ENCODE measurements at regions not wholly inside any gene's neighbourhood (a gene's known extent, or its start where the extent isn't known, plus 50 kb on each side); places are given as distances from the start of the nearest gene placed in this dataset.

DNA sequence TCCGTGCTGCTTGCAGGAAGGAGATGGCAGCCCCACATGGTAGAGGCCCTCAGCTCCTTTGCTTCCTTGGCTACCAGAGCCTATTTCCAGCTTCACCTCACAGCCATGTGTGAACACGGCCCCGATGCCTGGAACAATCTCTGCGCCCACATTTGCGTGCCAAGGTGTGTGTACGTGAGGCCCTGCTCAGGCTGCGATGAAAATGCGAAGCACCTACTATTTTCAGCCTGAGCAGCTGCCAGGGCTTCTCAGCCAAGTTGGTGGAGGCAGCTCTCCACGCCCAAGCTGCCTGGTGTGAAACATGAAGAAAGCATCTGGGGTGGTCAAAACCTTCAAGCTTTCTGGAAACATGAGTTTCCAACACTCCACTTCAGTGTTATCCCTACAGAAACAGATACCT, 177.8 kb upstream of the EGLN3 start:
- no peak for DNase-seq (ENCODE audit: low read depth)

DNA sequence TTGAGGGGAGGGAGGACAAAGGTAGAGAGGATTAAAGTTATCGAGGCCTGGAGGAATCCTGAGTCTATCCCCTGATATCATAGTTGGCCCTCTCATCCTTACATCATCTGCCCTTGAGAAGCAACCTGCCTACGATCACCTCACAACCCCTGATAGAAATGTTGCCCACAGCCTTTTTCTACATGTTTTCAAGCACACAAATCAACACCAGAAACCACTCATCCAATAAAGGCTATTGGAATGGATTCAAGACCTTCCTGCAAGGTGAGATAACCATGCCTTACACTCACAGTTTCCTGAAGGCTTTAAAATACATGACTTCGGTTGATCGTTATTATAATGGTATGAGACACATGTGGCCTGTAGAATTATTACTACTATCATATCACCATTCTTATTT, 175.7 kb upstream of the EGLN3 start:
- no peak for DNase-seq (ENCODE audit: low read depth)

DNA sequence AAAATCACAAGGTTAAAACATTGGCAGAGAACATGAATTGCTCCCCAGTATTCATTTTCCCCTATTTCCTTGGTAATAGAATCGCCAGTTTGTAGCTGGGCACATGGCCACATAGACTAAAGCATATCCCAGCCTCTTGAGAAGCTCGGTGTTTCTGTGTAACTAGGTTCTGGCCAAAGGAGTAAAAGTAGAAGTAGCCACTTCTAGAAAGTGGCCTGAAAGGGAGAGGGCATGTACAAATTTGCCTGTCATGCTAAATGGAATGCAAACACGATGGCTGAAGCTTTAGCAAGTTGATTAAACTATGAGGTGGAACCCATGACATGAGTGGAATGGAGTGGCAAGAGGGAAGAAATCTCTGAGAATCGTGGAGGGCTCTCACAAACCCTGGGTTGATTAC, 173.7 kb upstream of the EGLN3 start:
- DNase-seq (ENCODE audit: low read depth) = no peak

DNA sequence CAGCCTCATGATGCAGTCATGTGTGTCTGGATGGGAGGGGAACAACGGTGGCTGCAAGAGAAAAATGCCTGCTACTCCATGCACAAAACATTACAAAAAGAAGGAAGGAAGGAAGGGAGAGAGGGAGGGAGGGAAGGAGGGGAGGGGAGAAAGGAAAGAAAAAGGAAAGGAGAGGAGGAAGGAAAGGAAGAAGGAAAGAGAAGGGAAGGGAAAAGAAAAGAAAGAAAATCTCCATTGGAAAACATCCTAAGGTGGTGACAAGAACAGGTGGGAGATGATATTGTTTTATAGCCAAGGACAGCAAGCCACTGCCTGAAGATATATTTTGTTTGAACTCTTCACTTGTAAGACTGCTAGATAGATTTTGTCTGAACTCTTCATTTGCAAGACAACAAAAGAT, 171.8 kb upstream of the EGLN3 start:
- no peak for DNase-seq (ENCODE audit: low read depth)

DNA sequence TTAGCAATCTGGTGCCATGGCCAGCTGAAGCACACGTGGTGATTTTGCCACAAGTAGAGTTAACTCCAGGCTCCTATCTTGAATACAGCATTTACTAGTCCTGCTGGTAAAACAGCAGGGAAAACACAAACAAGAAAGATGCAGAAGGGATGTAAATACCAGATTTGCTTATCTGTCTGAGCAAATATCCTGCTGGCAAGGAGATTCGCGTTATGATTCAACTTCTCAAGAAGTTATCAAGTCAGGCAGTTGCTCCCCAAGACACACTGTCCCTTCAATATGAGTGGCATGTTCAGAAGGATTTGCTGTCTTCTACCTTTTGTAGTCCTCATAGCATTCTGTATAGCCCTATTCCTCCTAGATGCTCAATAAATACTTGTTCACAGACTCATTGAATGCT, 171.2 kb upstream of the EGLN3 start:
- no peak for DNase-seq (ENCODE audit: low read depth)

DNA sequence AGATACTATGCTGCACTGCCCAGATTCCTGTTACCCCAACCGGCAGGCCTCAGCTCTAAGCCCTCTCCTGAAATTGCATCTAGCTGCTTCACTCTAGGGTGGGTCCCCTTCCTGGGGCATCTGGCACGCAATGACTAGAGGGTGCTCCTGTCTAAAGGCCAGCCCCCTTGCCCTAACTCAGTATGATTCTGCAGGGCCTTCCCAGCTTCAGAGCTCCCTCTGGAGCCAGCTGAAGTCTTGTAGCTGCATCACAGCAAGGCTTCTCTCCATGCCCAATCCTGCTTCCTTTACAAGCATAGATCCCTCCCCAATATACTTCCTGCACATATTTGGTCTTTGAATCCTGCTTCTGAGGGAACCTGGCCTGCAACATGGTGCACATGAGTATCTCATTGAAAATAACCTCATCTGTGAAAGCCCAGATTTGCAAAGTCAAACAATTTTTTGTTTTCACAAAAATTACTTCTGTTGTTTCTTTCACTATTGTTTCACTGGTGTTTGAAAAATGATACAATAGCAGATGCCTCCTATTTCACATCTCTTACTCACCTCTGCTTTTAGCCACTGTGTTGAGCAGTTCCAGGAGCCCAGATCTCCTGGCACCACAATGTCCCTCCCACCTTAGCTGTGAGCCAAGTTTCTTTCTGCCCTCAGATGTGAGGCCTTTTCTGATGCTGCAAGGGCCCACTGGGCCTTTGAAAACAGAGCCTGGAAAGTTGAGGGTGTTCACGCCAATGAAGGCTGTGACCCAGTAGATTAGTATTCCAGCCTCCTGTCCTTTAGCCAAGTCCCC, 169.5 kb upstream of the EGLN3 start:
- DNase-seq (ENCODE audit: low read depth) = no peak

DNA sequence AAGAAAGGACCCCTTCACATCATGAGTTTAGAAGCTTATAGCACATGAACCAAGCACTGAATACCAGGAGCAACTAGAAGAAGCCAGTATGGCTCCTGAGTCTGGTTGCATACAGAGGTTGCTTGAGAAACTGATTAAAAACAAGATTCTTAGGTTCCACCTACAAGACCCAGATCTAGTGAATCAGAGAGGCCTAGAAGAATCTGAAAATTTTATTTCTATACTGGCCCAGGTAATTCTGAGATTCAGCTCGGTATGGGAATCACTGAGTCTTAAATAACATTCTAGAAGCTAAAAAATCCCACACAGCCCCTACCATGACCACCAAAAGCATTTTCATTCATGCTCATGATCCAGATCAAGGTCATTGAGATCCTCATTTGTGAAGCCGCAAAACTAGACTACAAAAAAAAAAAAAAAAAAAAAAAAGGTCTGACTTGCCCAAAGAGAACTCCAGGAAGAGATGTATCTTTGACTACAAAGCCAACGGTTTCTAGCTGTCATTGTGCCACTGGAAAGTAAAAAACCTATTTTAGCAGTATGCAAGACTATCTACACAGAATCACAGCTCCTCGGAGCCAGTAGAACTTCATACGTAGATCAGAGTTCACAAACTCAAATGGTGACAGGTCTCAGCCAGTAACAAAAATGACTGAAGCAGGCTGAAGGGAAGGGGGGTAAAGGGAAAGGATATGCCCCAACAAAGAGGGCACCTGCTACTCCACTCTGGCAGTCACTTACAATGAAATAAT, 168.4 kb upstream of the EGLN3 start:
- DNase-seq (ENCODE audit: low read depth) = no peak

DNA sequence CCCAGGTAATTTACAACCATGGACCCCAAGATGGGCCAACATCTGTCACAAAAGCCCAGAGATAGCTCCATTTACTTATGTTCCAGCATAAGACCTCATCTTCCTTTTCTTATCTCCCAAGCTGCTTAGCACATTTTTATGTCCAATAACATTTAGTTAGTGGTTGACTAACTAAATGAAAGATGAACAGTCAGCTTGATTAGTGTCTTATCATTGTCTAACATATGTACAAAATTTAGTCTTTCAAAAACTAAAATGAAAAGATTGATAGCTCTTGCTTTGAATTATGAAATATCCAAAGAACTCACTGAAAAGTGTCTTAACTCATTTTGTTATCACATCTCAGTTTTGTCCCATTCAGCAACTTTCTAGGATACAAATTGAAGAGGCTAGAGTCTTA, 163.1 kb upstream of the EGLN3 start:
- DNase-seq (ENCODE audit: low read depth) = no peak

DNA sequence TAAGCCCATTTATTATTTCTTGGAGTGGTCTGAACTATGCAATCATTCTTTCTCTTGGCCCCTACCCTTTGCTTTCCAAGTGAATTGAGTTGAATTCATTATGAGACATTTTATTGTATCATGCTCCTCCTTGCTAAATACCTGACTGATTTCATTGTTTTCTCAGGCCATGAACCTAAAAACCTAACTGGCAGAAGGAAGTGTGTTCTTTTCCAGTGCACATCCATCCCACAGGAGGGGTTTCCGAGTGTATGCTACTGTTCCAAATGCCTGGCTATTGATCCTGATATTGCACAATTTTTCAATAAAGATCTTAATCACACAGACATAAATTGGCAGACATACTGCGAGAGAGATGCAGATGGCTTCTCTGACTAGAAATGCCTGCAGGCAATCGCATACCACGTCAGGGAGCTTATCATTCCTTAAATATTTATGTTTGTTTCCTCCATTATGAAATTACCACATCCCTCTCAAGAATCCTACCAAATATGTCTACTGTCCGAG, 162.2 kb upstream of the EGLN3 start:
- DNase-seq (ENCODE audit: low read depth) = no peak

DNA sequence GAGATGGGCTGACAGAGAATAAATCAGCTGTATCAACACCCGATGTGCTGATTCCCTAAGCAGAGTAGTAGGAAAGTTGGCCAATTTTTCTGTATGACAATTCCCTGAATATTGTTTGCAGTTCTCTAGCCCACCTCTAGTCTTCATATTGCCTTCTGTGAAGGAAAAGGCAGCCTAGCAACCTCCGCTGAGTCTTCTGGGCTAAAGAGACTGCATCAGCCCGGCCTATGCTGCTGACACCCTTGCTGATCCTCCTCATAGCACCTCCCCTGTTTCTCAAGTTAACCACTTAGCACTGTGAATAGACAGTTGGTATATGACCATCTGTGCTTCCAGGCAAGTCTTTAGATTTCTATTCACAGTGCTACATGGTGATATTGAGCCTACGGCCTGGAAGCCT, 161.1 kb upstream of the EGLN3 start:
- DNase-seq (ENCODE audit: low read depth) = no peak

DNA sequence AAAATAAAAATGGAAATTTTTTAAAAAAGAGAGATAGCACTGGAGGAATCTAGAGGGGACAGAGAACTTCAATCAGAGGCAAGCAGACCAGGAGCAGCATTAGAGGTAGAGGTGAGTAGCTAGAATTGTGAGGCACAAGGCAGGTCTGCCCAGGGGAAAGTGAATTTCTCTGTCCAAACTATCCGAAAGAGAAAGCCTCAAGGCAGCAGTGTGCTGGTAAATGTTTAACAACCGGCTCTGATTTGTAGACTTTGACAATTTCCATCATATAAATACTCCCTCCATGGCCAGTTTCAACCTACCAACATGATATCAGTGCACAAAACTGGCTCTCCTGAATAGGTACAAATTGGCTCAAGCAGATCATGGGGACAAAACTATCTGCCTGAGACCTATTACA, 160.6 kb upstream of the EGLN3 start:
- no peak for DNase-seq (ENCODE audit: low read depth)

DNA sequence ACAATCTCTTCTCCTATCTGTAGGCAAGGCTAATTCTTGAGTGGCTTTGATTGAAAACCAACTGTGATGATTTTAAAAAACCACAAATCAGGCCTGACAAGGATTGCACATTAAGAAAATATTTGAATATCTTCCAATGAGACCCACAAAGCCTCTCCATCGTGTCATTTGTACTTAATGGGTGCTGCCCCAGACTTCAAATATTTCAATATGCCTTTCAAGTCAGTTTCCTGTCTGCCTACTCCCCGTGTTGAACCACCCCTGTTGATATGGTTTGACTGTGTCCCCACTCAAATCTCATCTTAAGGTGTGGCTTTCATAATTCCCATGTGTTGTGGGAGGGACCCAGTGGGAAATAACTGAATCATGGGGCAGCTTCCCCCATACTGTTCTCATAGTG, 159.7 kb upstream of the EGLN3 start:
- no peak for DNase-seq (ENCODE audit: low read depth)

DNA sequence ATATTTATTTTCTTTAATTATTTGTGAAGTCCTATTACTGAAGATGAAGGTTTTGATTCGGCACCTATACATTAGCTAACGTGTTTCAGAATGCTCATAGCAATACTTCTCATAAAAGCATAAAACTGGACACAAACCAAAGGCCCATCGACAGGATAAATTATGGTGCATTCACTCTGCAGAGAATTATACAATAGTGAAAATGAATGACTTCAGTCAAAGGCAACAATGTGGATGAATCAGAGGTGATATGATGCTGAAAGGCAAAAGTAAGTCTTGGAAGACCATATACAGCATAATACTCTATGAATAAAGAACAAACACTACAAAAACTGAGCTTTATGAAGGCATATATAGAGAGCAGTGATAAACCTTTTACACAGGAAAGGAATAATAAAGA, 156.6 kb upstream of the EGLN3 start:
- no peak for DNase-seq (ENCODE audit: low read depth)

DNA sequence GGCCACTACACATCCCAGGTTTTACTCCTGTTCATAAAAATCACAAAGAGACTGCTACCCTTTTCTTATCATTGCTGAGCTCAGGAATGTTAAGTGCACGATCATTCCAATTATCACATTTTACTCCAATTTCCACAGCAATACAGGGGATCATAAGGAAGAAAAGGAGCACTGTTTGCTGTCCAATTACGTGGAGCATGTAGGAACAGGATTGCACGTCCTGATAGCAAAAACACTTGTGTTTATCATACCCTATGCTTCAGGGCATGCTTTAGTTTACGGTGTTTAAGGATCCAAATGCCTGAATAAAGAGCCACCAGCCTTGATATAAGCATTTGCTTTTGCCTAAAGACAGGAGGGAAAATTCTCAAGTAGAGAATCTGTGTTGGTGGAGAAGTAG, 155.4 kb upstream of the EGLN3 start:
- DNase-seq (ENCODE audit: low read depth) = no peak

DNA sequence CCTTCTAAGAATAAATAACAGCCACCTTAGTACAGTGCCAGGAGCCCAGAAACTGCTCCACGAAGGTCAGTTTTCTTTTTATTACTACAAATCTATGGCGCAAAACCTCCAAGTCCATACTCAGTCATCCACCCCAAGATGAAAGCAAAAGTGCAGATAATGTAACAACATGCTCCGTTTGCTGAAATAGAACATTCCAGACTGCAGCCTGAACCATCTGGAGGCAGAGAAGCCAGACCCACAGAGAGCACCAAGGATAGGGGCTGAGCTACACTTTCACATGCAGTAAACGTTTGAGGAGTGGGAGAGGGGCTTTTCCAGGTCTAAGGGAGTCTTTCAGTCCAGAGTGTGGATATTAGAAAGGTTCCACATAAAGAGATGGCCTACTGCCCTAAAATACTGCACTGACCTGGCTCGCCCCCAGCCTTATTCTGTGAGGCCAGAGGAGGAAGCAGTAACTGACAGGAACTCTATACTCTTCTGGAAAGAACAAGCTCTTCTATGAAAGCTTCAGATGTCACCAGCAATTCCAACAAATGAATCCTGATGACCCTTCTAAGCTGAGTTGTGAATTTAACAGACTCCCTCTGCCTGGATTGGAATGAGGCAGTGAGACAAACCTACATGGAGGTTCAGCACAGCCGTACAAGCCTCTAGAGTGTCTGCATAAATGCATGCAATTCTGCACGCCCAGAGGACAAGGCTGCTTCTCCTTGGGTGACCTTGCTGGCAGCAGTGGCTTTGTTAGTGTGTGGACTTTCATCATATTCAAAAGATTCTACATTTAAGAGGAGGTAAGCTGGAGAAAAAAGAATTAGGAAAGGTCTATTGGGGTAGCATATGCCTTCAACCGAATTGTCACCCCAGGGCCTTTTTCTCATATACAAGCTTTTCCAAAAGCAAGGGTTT, 153.9 kb upstream of the EGLN3 start:
- DNase-seq (ENCODE audit: low read depth) = no peak

DNA sequence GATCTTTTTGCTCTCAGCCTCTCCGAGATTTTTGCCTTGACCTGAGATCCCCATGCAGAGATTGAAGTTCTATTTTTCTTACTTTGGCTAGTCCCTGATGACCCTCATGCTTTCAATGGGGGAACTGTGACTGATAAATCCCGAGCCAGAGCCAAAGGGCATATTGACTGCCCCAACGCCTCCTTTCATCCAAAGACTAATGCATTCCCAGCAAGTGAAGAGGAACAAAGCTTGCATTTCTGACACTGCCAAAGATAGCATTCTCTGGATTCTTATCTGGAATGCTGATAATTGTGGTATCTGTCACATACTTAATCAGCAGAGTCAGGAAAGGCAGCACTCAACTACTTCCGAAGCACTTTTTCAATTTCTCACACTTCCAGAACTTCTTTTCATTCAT, 152.3 kb upstream of the EGLN3 start:
- no peak for DNase-seq (ENCODE audit: low read depth)

DNA sequence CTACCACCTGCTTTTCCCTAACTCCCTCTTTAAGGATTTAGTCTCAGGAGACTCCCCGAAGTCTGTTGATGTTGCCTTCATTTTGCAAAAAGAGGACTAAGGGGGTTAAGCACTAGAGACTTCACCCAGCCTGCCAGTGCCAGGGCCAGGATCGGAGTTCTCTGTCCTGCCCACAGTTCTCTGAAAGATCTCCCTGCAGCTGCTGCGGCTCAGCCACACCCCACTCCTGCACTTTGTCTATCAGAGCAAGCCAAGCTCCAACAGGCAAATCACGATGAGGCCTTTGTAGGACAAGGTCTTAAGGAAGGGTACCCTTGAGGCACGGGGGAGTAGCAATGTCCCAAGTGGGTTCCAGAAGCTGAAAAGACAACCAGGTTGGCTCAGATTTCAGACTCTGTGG, 148.8 kb upstream of the EGLN3 start:
- DNase-seq (ENCODE audit: low read depth) = no peak

DNA sequence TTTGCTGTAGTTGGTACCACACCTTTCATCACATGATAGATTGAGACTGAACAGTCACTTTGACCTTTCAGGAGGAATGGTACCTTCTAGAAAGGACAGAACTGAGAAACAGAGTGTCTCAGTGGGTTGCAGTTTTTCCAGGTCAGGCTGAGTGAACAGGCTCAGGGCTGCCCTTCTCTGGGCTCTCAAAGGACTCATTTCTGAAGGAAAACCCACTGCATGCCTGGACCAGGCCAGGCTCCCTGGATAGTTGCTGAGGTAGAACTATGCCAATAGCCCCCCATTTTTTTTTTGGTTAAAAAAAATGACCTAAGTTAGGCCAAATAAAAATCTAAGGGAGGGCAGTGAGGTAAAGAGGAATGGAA, 148.1 kb upstream of the EGLN3 start:
- no peak for DNase-seq (ENCODE audit: low read depth)

DNA sequence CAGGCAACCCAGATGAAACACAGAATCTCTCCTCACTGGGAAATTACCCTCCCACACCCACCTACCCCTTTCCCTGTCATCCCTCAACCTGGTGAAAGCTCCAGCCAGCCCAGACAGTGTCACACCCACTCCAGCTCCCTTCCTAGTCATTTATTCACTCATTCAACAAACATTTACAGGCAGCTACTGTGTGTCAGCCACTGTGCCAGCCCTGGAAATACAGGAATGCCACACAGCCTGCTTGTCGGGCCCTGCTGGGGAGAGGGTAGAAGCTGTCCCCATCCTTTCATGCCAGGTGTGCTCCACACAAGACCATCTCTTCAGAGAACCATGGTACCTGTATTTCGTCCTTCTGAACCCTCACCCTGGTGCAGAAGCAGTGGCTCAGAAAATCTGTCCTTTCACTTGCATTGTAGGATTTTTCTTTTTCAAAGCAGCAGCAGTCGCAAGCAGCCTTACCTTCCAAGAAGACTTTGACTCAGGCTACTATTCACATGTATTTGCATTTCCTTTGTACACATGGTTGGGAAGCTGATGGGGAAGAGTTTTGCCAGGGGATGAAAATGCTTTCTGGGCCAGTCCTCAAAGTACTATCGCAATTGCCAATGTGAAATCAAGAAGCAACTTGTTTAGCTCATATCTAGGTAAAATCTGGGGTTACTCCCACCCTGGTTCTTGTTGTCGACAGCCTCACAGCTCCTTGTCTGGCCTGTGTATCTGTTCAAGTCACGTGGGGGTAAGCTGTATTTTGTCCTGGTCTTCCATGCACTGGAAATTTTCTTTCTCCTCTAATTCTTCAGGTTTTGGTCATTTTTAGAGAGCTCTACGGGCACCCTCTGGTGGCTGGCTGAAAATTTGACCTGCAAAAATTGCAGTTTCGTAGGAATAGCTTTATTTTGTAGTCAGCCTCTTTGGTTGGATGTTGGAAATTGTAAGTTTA, 147.4 kb upstream of the EGLN3 start:
- no peak for DNase-seq (ENCODE audit: low read depth)

DNA sequence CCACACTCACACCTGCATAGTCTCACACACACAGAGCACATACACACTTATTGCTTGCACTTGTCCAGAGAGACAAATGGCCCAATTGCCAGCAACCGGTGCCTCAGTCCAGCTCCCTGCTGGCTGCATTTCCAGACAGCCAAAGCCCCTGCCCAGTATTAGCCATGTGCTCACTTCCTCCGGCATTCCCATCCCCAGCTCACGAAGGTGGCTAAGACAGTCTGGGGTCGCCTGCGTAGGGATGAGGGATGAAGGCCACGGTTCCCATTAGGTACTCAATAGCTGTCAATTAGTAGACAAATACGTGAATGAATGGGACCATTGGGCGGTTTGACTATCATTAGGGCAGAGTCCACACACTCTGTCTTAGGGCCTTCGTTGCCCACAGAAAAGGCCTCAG, 146.8 kb upstream of the EGLN3 start:
- no peak for DNase-seq (ENCODE audit: low read depth)

DNA sequence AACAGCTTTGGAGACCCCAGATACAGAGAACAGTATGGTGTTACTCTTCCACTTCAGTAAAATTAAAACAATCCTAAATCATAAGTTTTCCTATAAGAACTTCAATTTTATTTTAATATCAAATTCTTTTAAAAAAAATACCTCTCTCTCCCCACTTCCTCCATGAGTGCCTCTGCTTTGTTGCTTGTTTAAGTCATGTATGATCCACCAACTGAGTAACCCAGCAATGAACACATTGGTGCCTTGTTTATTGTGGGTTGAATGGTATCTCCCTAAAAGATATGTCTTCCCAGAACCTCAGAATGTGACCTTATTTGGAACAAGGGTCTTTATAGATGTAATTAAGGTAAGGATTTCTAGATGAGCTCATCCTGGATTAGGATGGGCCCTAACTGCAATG, 143.5 kb upstream of the EGLN3 start:
- DNase-seq (ENCODE audit: low read depth) = no peak

DNA sequence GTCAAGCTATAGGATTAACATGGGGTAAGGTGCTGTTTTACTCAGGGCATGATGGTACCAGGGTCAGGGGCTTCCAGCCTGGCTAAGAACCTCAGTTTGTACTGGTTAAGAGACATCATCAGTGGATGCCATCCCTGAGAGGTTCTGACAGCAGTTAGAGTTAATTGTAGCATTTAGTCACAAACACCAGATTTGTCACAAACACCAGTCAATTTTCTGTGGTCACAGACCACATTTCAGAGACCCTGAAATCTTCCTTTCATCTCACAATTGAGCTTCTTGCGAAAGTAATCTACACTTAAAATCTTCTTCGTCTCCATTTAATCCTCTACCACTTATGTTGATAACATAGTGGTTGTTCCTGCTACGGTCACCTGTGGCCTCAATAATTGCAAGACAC, 143.0 kb upstream of the EGLN3 start:
- DNase-seq (ENCODE audit: low read depth) = no peak
